ENCODE measurements at regions not wholly inside any gene's neighbourhood (a gene's known extent, or its start where the extent isn't known, plus 50 kb on each side); places are given as distances from the start of the nearest gene placed in this dataset.

DNA sequence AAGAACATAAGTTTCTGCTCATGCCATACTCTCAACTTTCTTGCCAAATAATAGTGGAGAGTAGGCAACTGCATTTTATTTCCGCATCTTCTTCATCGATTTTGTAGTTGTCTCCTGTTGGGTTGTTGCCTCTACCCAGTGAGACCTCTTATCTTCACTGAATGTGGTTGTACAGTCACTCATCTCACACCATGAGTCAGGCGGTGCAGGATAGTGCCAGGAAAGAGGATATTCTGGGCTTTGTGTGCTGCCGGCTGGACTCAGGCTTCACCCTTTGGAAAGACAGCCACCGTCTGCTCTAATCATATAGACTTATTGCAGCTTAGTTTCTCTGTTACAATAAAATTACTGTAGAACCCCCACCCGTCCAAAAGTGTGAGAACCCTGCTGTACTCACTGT lies 154.3 kb upstream of the USP24 start:
- TF ChIP-seq EZH2phosphoT487 (IDR thresholded peaks at IDR 0.05; ENCODE audit: insufficient read depth, low read depth) (no peak), EZH2 (IDR thresholded peaks at IDR 0.05; ENCODE audit: insufficient read depth, poor library complexity, severe bottlenecking) (no peak)
